ENCODE measurements at regions not wholly inside any gene's neighbourhood (a gene's known extent, or its start where the extent isn't known, plus 50 kb on each side); places are given as distances from the start of the nearest gene placed in this dataset.

GRCh38 chr6:21870076-21870730 lies 276.7 kb downstream of the SOX4 start:
- no peak overlapping the region for H3K56ac ChIP-seq (ENCODE audit: extremely low read depth, insufficient read depth, low read length)
- H3K36me3 ChIP-seq (ENCODE audit: control insufficient read depth, insufficient read depth, low read length): peaks cover 2% of the 10 kb centered on the region; the same call in 1 of the 2 replicates
- H4K8ac ChIP-seq (ENCODE audit: low read depth in 2 of 2, low read length in 2 of 2): peak overlapping the region in 1 of 2 experiments; percentile 31; a peak in 1 of 4 replicates
- no peak for ATAC-seq (ENCODE audit: low read depth)
- H2AFZ ChIP-seq (replicated peaks; ENCODE audit: low read length, poor library complexity): no peak overlapping the region
- no peak overlapping the region for H2BK20ac ChIP-seq (ENCODE audit: low read depth, low read length)
- 0 out of 4 replicates have a peak, but pooled peaks cover 0 to 7% of the 10 kb centered on the region in 2 experiments for H3K79me1 ChIP-seq (ENCODE audit: low read depth in 1 of 2, low read length in 2 of 2)
- H3K23ac ChIP-seq (ENCODE audit: low read depth, low read length): 0 out of 2 replicates have a peak overlapping the region, but pooled peaks have one; percentile 63
- 0 out of 2 replicates have a peak, but pooled peaks cover 4% of the 10 kb centered on the region for H3K9me1 ChIP-seq (ENCODE audit: insufficient read depth, low read length)
- no peak overlapping the region for H3K4me2 ChIP-seq (ENCODE audit: low read depth, low read length)
- no peak overlapping the region for H3K18ac ChIP-seq (ENCODE audit: low read depth, low read length)
- H3K4ac ChIP-seq (ENCODE audit: low read depth, low read length): 0 out of 2 replicates have a peak overlapping the region, but pooled peaks have one; percentile 30
- 0 out of 2 replicates have a peak overlapping the region, but pooled peaks have one; percentile 6 for H3K14ac ChIP-seq (replicated peaks; ENCODE audit: low read depth, low read length)
- H3K4me3 ChIP-seq (ENCODE audit: insufficient read depth, low read depth, low read length): no peak overlapping the region
- no peak overlapping the region for H2AK9ac ChIP-seq (replicated peaks; ENCODE audit: low read depth, low read length, poor library complexity)
- whole genome bisulfite sequencing, 2 experiments (ENCODE audit: extremely low coverage in 2 of 2, insufficient read length in 1 of 2): 100% methylated on average over 1 of the region's 5 CpGs; no CpG with 5 or more reads in 1 of the 2 experiments
- no TSS peak for BruUV-seq (replicated peaks)
- no peaks in the 10 kb centered on the region for H3K9me3 ChIP-seq (ENCODE audit: control insufficient read depth, insufficient read depth, low read length)
- in situ Hi-C loops (cut with MboI; ENCODE audit: low sequenced_read_pairs) (no loop called here), dilution Hi-C loops (cut with HindIII; ENCODE audit: low sequenced_read_pairs, unreplicated experiment) (no loop called here), intact Hi-C loops (cut with micrococcal nuclease) (no loop called here)
- H4K5ac ChIP-seq (ENCODE audit: low read depth, low read length): 0 out of 2 replicates have a peak overlapping the region, but pooled peaks have one; percentile 48
- 0 out of 2 replicates have a peak overlapping the region, but pooled peaks have one; percentile 15 for H2AK5ac ChIP-seq (ENCODE audit: low read depth, low read length)
- H3K9ac ChIP-seq (ENCODE audit: low read depth, low read length): no peak overlapping the region
- no peaks in the 10 kb centered on the region for H4K20me1 ChIP-seq (ENCODE audit: insufficient read depth, low read length)
- 0 out of 3 replicates have a peak overlapping the region, but pooled peaks have one; percentile 29 for H2BK15ac ChIP-seq (ENCODE audit: low read depth, low read length)
- no peaks in the 10 kb centered on the region for H3K27me3 ChIP-seq (ENCODE audit: control insufficient read depth, insufficient read depth, low read length)
- no peak overlapping the region for H2BK5ac ChIP-seq (ENCODE audit: low read depth, low read length, poor library complexity, severe bottlenecking)
- peaks cover 7% of the 10 kb centered on the region for H3K4me1 ChIP-seq (ENCODE audit: control insufficient read depth, insufficient read depth, low read length)
- no peak overlapping the region for H3K27ac ChIP-seq (ENCODE audit: insufficient read depth, low read length)
- no peak for DNase-seq
- ChIA-PET CTCF (no interaction called here), POLR2A (ENCODE audit: unreplicated experiment) (no interaction called here)
- H2BK120ac ChIP-seq (ENCODE audit: low read depth, low read length): no peak overlapping the region
- H4K91ac ChIP-seq (ENCODE audit: insufficient read depth, low read depth, low read length): no peak overlapping the region
- TF ChIP-seq CHD1 (IDR thresholded peaks at IDR 0.05; ENCODE audit: low read depth, low read length) (no peak), FOS (IDR thresholded peaks at IDR 0.05; ENCODE audit: low read depth, low read length) (no peak), CTCF (conservative IDR thresholded peaks at IDR 0.05; ENCODE audit: low read depth, low read length) (no peak), BHLHE40 (IDR thresholded peaks at IDR 0.05; ENCODE audit: low read depth, low read length) (no peak), RFX5 (IDR thresholded peaks at IDR 0.05; ENCODE audit: low read depth, low read length) (no peak), ELK1 (IDR thresholded peaks at IDR 0.05; ENCODE audit: borderline replicate concordance, low read depth, low read length) (no peak), CEBPB (IDR thresholded peaks at IDR 0.05; ENCODE audit: low read depth, low read length) (no peak), POLR2A (IDR thresholded peaks at IDR 0.05; ENCODE audit: low read depth, low read length) (no peak), RCOR1 (IDR thresholded peaks at IDR 0.05; ENCODE audit: insufficient replicate concordance, low read length) (no peak), RAD21 (IDR thresholded peaks at IDR 0.05; ENCODE audit: low read length) (no peak), NFE2L2 (IDR thresholded peaks at IDR 0.05; ENCODE audit: low read depth, low read length) (no peak), SMC3 (IDR thresholded peaks at IDR 0.05; ENCODE audit: low read depth, low read length) (no peak), MAZ (IDR thresholded peaks at IDR 0.05; ENCODE audit: borderline replicate concordance, low read depth, low read length) (no peak), MXI1 (IDR thresholded peaks at IDR 0.05; ENCODE audit: borderline replicate concordance, low read depth, low read length) (no peak), USF2 (IDR thresholded peaks at IDR 0.05; ENCODE audit: low read depth, low read length) (no peak)
